IMR-90 (cell line): ENCODE measurements at regions not wholly inside any gene's neighbourhood (a gene's known extent, or its start where the extent isn't known, plus 50 kb on each side); places are given as distances from the start of the nearest gene placed in this dataset.

Experiments
- ATAC-seq: fragments of 200-7000 bp; cut with Tn5 transposase; 2 replicates; pipeline ENCODE4 v1.9.1; 2020; ENCODE audit warnings: low read depth, mild to moderate bottlenecking, moderate library complexity
- BruUV-seq: library from RNA; stranded (reverse); fragments of 400-500 nt; replicated peaks from 2 replicates; lab custom pipeline; 2021; lab: Mats Ljungman, UMichigan
- CTCF ChIA-PET: fragments of 300-600 bp; formaldehyde crosslinking; extraction: SDS; loops from one replicate; lab custom pipeline; 2021; ENCODE audit warnings: antibody characterized with exemption; lab: Yijun Ruan, JAX
- POLR2A ChIA-PET: fragments of 300-600 bp; sonication (Branson Sonifier 250); formaldehyde crosslinking; loops from one replicate; lab custom pipeline; 2022; ENCODE audit warnings: antibody characterized with exemption; ENCODE audit not compliant: unreplicated experiment; lab: Charles Lee
- DNase-seq: peaks from one replicate; pipeline ENCODE4 v3.0.0; 2013
- H2AFZ ChIP-seq: replicated peaks from 2 replicates; pipeline ENCODE3; 2013; ENCODE audit warnings: low read length, mild to moderate bottlenecking; ENCODE audit not compliant: poor library complexity
- H2AK5ac ChIP-seq: 2 replicates; pipeline ENCODE4 v1.6.1; 2013; ENCODE audit warnings: low read depth, low read length, inconsistent platforms
- H2AK9ac ChIP-seq: replicated peaks from 2 replicates; pipeline ENCODE3; 2013; ENCODE audit warnings: mild to moderate bottlenecking, low read depth, low read length, moderate library complexity; ENCODE audit not compliant: poor library complexity
- H2BK120ac ChIP-seq: 2 replicates; pipeline ENCODE4 v1.6.1; 2013; ENCODE audit warnings: low read depth, low read length, inconsistent platforms
- H2BK15ac ChIP-seq: 3 replicates; pipeline ENCODE4 v1.6.1; 2013; ENCODE audit warnings: low read depth, low read length, inconsistent platforms
- H2BK20ac ChIP-seq: 2 replicates; pipeline ENCODE4 v1.6.1; 2013; ENCODE audit warnings: low read depth, mild to moderate bottlenecking, inconsistent platforms, low read length, moderate library complexity
- H2BK5ac ChIP-seq: 2 replicates; pipeline ENCODE4 v1.6.1; 2013; ENCODE audit warnings: mild to moderate bottlenecking, low read depth, low read length, inconsistent platforms; ENCODE audit not compliant: poor library complexity, severe bottlenecking
- H3K14ac ChIP-seq: replicated peaks from 2 replicates; pipeline ENCODE4 v1.6.1; 2013; ENCODE audit warnings: low read depth, low read length, inconsistent platforms
- H3K18ac ChIP-seq: 2 replicates; pipeline ENCODE4 v1.6.1; 2013; ENCODE audit warnings: low read depth, low read length, control low read depth
- H3K23ac ChIP-seq: 2 replicates; pipeline ENCODE4 v1.6.1; 2013; ENCODE audit warnings: low read depth, low read length, inconsistent platforms
- H3K27ac ChIP-seq: 2 replicates; pipeline ENCODE4 v1.5.1; 2013; ENCODE audit warnings: mild to moderate bottlenecking, control low read depth, low read length; ENCODE audit not compliant: insufficient read depth
- H3K27me3 ChIP-seq: 2 replicates; pipeline ENCODE4 v1.6.1; 2013; ENCODE audit warnings: low read length; ENCODE audit not compliant: control insufficient read depth, insufficient read depth
- H3K36me3 ChIP-seq: 2 replicates; pipeline ENCODE4 v1.6.1; 2013; ENCODE audit warnings: low read length, mixed read lengths; ENCODE audit not compliant: control insufficient read depth, insufficient read depth
- H3K4ac ChIP-seq: 2 replicates; pipeline ENCODE4 v1.6.1; 2013; ENCODE audit warnings: low read depth, low read length, inconsistent platforms
- H3K4me1 ChIP-seq: 2 replicates; pipeline ENCODE4 v1.6.1; 2013; ENCODE audit warnings: low read length, mixed read lengths; ENCODE audit not compliant: control insufficient read depth, insufficient read depth
- H3K4me2 ChIP-seq: 2 replicates; pipeline ENCODE4 v1.6.1; 2013; ENCODE audit warnings: low read depth, mild to moderate bottlenecking, control low read depth, low read length, moderate library complexity
- H3K4me3 ChIP-seq: 2 replicates; pipeline ENCODE4 v1.5.1; 2013; ENCODE audit warnings: low read depth, mild to moderate bottlenecking, control low read depth, low read length, moderate library complexity; ENCODE audit not compliant: insufficient read depth
- H3K56ac ChIP-seq: 2 replicates; pipeline ENCODE4 v1.6.1; 2013; ENCODE audit warnings: low read length, inconsistent platforms; ENCODE audit not compliant: insufficient read depth; ENCODE audit errors: extremely low read depth
- H3K79me1 ChIP-seq, 2 experiments: 2 replicates each; pipeline ENCODE4 v1.6.1; 2013; ENCODE audit warnings: low read length in 2 of 2, inconsistent platforms in 1 of 2, low read depth in 1 of 2
- H3K9ac ChIP-seq: 2 replicates; pipeline ENCODE4 v1.6.1; 2013; ENCODE audit warnings: low read depth, low read length, control low read depth
- H3K9me1 ChIP-seq: 2 replicates; pipeline ENCODE4 v1.6.1; 2013; ENCODE audit warnings: low read length, inconsistent platforms; ENCODE audit not compliant: insufficient read depth
- H3K9me3 ChIP-seq: 2 replicates; pipeline ENCODE4 v1.6.1; 2013; ENCODE audit warnings: low read length; ENCODE audit not compliant: control insufficient read depth, insufficient read depth
- H4K20me1 ChIP-seq: 2 replicates; pipeline ENCODE4 v1.6.1; 2013; ENCODE audit warnings: low read length, inconsistent platforms; ENCODE audit not compliant: insufficient read depth
- H4K5ac ChIP-seq: 2 replicates; pipeline ENCODE4 v1.6.1; 2013; ENCODE audit warnings: mild to moderate bottlenecking, low read depth, low read length, control low read depth
- H4K8ac ChIP-seq, 2 experiments: 2 replicates each; pipeline ENCODE4 v1.6.1; 2013; ENCODE audit warnings: low read depth in 2 of 2, low read length in 2 of 2, control low read depth in 1 of 2, inconsistent platforms in 1 of 2
- H4K91ac ChIP-seq: 2 replicates; pipeline ENCODE4 v1.6.1; 2013; ENCODE audit warnings: low read depth, low read length, inconsistent platforms; ENCODE audit not compliant: insufficient read depth
- CHD1 ChIP-seq: IDR thresholded peaks from 2 replicates; pipeline ENCODE4 v1.6.1; 2012; ENCODE audit warnings: low read depth, low read length, improper control_type of control experiment
- ELK1 ChIP-seq: fragments of 150-350 bp; IDR thresholded peaks from 2 replicates; pipeline ENCODE4 v1.6.1; 2016; ENCODE audit warnings: low read depth, mild to moderate bottlenecking, low read length, moderate library complexity, borderline replicate concordance
- FOS ChIP-seq: fragments of 150-350 bp; IDR thresholded peaks from 2 replicates; pipeline ENCODE4 v1.6.1; 2016; ENCODE audit warnings: low read depth, low read length
- MAFK ChIP-seq: IDR thresholded peaks from 2 replicates; pipeline ENCODE4 v1.6.1; 2012; ENCODE audit warnings: low read depth, low read length, improper control_type of control experiment
- RAD21 ChIP-seq: IDR thresholded peaks from 2 replicates; pipeline ENCODE4 v1.6.1; 2012; ENCODE audit warnings: low read length, improper control_type of control experiment
- SMC3 ChIP-seq: fragments of 150-350 bp; IDR thresholded peaks from 2 replicates; pipeline ENCODE4 v1.6.1; 2016; ENCODE audit warnings: low read depth, mild to moderate bottlenecking, antibody characterized with exemption, low read length, moderate library complexity
- USF2 ChIP-seq: fragments of 150-350 bp; IDR thresholded peaks from 2 replicates; pipeline ENCODE4 v1.6.1; 2017; ENCODE audit warnings: mild to moderate bottlenecking, antibody characterized with exemption, low read length, low read depth
- WGBS, 2 experiments: methylation state at CpG; one replicate each; pipeline versions ENCODE4 v1.1.5 to v1.1.7; 2013; ENCODE audit warnings: missing lambda C conversion rate in 2 of 2; ENCODE audit not compliant: insufficient read length in 1 of 2; ENCODE audit errors: extremely low coverage in 2 of 2; 5-methylcytosine and 5-hydroxymethylcytosine counted together
- dilution Hi-C: fragments of 300-500 bp; cut with HindIII; formaldehyde crosslinking; loops from one replicate; pipeline ENCODE4 v1.14.3; 2018; ENCODE audit warnings: low sequenced_read_pairs; ENCODE audit not compliant: unreplicated experiment
- in situ Hi-C: fragments of 300-500 bp; cut with MboI; formaldehyde crosslinking; loops from 3 replicates; pipeline ENCODE4 v1.14.3; 2019; ENCODE audit warnings: low sequenced_read_pairs, inconsistent platforms, mixed read lengths
- intact Hi-C: fragments of 100-400 bp; cut with micrococcal nuclease; formaldehyde crosslinking; loops from 2 replicates; pipeline ENCODE4 v1.10.0; 2022

GRCh38 chr3:96233679-96234078 is 580.7 kb upstream of the EPHA6 start:
- Histone ChIP-seq H3K79me1 (no peaks in the 10 kb centered on the region), H3K4me2 (no peak overlapping the region), H3K9me1 (no peaks in the 10 kb centered on the region), H2BK20ac (no peak overlapping the region), H3K4ac (no peak overlapping the region), H4K20me1 (no peaks in the 10 kb centered on the region), H4K8ac (no peak overlapping the region), H3K56ac (no peak overlapping the region), H4K5ac (no peak overlapping the region), H3K4me3 (no peak overlapping the region), H3K4me1 (no peaks in the 10 kb centered on the region), H2BK5ac (no peak overlapping the region), H2AK5ac (no peak overlapping the region), H4K91ac (no peak overlapping the region), H3K27me3 (no peaks in the 10 kb centered on the region), H3K14ac (no peak overlapping the region), H2AK9ac (no peak overlapping the region), H2AFZ (no peak overlapping the region), H3K36me3 (no peaks in the 10 kb centered on the region), H2BK120ac (no peak overlapping the region), H3K27ac (no peak overlapping the region), H2BK15ac (no peak overlapping the region), H3K23ac (no peak overlapping the region), H3K18ac (no peak overlapping the region), H3K9me3 (no peaks in the 10 kb centered on the region), H3K9ac (no peak overlapping the region)
- TF ChIP-seq USF2 (no peak), MAFK (peak; percentile 95), SMC3 (no peak), FOS (no peak), ELK1 (no peak), RAD21 (no peak), CHD1 (no peak)
- DNase-seq (no peak), ATAC-seq (no peak)
- no CpG with 5 or more reads among the region's 1 CpG for WGBS, 2 experiments
- no TSS peak for BruUV-seq
- POLR2A ChIA-PET: no interaction called here
- in situ Hi-C loops (no loop called here), intact Hi-C loops (no loop called here), dilution Hi-C loops (no loop called here)
- CTCF ChIA-PET: no interaction called here
